C4-2B (cell line): ENCODE measurements at regions not wholly inside any gene's neighbourhood (a gene's known extent, or its start where the extent isn't known, plus 50 kb on each side); places are given as distances from the start of the nearest gene placed in this dataset.

Source experiments
- CTCF ChIP-seq: fragments of 450-650 bp; conservative IDR thresholded peaks from 2 replicates; pipeline ENCODE4 v1.5.1; 2017; ENCODE audit warnings: mild to moderate bottlenecking
- ZFX ChIP-seq: fragments of 450-650 bp; IDR thresholded peaks from 2 replicates; pipeline ENCODE4 v1.6.1; 2017

GRCh38 chr3:31409389-31409788, 123.3 kb upstream of the STT3B start:
- TF ChIP-seq CTCF = no peak
- no peak for TF ChIP-seq ZFX
